NCI-H526 treated with DMSO at 0.1 percent for 48 hours (cell line): ENCODE measurements at regions not wholly inside any gene's neighbourhood (a gene's known extent, or its start where the extent isn't known, plus 50 kb on each side); places are given as distances from the start of the nearest gene placed in this dataset.

Experiments
- DNase-seq: peaks from one replicate; lab custom pipeline; 2025; lab: John Stamatoyannopoulos, UW

- DNase-seq, result no peak
Observed at GRCh38 chr4:35216636-35217035, 1027.7 kb downstream of the ARAP2 start.

- no peak for DNase-seq
Observed at GRCh38 chr4:35217331-35217730, 1027.0 kb downstream of the ARAP2 start.

- no peak for DNase-seq
Observed at GRCh38 chr4:35228313-35228712, 1016.0 kb downstream of the ARAP2 start.

GRCh38 chr4:35229021-35229420 is 1015.3 kb downstream of the ARAP2 start:
- DNase-seq, result no peak

- DNase-seq, result no peak
Observed at GRCh38 chr4:35237924-35238323, 1006.4 kb downstream of the ARAP2 start.

- DNase-seq, result no peak
Observed at GRCh38 chr4:35238793-35239192, 1005.5 kb downstream of the ARAP2 start.

GRCh38 chr4:35246493-35246892 is 997.8 kb downstream of the ARAP2 start:
- no peak for DNase-seq

- no peak for DNase-seq
Observed at GRCh38 chr4:35247047-35247446, 997.3 kb downstream of the ARAP2 start.

GRCh38 chr4:35250331-35250730 is 994.0 kb downstream of the ARAP2 start:
- DNase-seq, result no peak

- DNase-seq, result no peak
Observed at GRCh38 chr4:35250761-35251160, 993.6 kb downstream of the ARAP2 start.

GRCh38 chr4:35252071-35252470 is 992.2 kb downstream of the ARAP2 start:
- no peak for DNase-seq

- DNase-seq, result no peak
Observed at GRCh38 chr4:35252866-35253265, 991.4 kb downstream of the ARAP2 start.

GRCh38 chr4:35253331-35253730 is 991.0 kb downstream of the ARAP2 start:
- DNase-seq, result no peak

GRCh38 chr4:35286434-35286833 is 957.9 kb downstream of the ARAP2 start:
- DNase-seq, result no peak

- no peak for DNase-seq
Observed at GRCh38 chr4:35300996-35301774, 943.1 kb downstream of the ARAP2 start.

- no peak for DNase-seq
Observed at GRCh38 chr4:35315419-35315818, 928.9 kb downstream of the ARAP2 start.

GRCh38 chr4:35325908-35326453 is 918.3 kb downstream of the ARAP2 start:
- DNase-seq, result no peak

- DNase-seq, result no peak
Observed at GRCh38 chr4:35342833-35343232, 901.5 kb downstream of the ARAP2 start.

- no peak for DNase-seq
Observed at GRCh38 chr4:35347276-35347675, 897.0 kb downstream of the ARAP2 start.

GRCh38 chr4:35358001-35358584 is 886.2 kb downstream of the ARAP2 start:
- no peak for DNase-seq

GRCh38 chr4:35364321-35364870 is 879.9 kb downstream of the ARAP2 start:
- no peak for DNase-seq

- DNase-seq, result no peak
Observed at GRCh38 chr4:35365186-35365585, 879.1 kb downstream of the ARAP2 start.

GRCh38 chr4:35399912-35400311 is 844.4 kb downstream of the ARAP2 start:
- no peak for DNase-seq
